AML-193 (cell line): ENCODE measurements at regions not wholly inside any gene's neighbourhood (a gene's known extent, or its start where the extent isn't known, plus 50 kb on each side); places are given as distances from the start of the nearest gene placed in this dataset.
"Not testable (repeated sequence)": the region's sequence is repeated elsewhere in the genome, so short reads cannot be mapped to it uniquely, and the experiment has no call there.

Source experiments
- DNase-seq, 2 experiments: peaks; one replicate each; lab custom pipeline; 2025; lab: John Stamatoyannopoulos, UW

GRCh38 chr5:117720784-117721183 is 1146.2 kb upstream of the SEMA6A start:
- DNase-seq: not testable (repeated sequence)

DNA sequence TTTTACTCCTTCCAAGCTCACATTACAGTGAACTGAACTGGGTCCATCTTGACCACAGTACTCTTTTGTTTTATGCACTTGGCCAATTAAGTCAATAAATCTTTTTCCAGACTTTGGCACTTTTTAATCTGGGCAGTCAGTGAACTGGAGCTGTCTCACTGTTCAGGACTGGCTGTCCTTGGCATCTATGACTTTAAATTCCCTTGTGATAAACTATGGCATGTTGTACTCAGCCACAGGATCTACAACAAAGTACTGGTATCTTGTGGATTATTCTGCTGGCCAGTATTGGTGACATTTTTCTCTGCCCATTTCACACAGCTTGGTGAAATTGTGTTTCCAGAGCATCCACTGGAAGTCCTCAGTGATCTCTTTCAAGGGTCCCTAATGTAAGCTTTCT is 1144.8 kb upstream of the SEMA6A start:
- no peak for DNase-seq

- DNase-seq: no peak
Measured at GRCh38 chr5:117713585-117714198, 1139.1 kb upstream of the SEMA6A start.

DNA sequence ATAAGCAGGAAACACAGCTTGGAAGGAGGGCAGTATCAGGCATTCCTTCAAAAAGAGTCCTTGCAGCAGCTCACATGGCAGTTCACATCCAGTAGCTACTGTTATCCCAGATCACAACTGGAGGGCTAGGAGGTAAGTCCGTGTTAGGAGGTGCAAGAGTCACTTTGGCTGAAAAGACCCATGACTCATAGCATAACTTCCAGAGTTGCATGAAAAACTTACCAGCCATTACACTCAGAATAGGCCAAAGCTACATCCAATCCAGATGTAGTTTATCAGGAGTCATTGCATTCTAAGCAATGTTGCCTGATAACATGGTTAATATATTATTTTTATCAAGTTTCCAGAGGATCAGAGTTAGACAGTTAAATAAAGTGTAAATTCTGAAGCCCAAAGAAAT is 1126.4 kb upstream of the SEMA6A start:
- DNase-seq: no peak

GRCh38 chr5:117692606-117693005 is 1118.0 kb upstream of the SEMA6A start:
- DNase-seq: no peak

DNA sequence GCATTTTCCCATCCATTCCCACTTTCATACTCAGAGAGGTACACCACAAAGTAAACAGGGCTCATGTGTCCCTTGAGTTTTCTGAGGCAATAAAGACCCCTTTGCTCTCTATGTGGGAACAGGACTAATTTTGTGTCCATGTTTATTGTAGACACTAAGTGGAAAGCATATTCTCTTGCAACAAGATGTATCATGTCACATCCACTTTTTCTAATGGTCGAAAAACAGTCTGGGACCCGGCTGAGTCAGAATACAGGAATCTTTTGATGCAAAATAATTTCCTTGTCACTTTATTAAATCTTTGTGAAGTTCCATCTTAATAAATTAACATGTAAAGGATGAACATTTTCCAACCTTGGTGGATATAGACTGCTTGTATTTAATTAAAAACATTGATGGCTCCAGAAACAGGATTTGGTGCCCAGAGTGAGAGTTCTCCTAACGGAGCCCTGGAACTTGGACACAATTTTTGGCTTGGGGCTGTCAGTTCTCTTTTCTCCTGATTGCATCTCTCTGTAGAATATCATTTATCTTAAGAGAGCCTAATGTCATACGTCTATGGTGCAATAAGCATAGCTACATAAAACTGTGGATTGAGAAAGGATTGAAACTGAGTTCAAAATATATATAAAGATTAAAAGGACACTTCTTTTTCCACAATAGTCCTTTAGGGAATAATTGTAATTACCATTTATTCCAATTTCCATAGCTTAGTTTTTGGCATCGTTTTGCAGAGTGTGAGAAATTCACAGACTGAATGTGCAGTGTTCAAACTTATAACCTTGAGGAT is 1116.7 kb upstream of the SEMA6A start:
- DNase-seq: no peak

- no peak for DNase-seq
Measured at GRCh38 chr5:117690612-117691011, 1116.0 kb upstream of the SEMA6A start.

GRCh38 chr5:117686926-117687325 is 1112.3 kb upstream of the SEMA6A start:
- no peak for DNase-seq

GRCh38 chr5:117682416-117682815 is 1107.8 kb upstream of the SEMA6A start:
- no peak for DNase-seq

DNA sequence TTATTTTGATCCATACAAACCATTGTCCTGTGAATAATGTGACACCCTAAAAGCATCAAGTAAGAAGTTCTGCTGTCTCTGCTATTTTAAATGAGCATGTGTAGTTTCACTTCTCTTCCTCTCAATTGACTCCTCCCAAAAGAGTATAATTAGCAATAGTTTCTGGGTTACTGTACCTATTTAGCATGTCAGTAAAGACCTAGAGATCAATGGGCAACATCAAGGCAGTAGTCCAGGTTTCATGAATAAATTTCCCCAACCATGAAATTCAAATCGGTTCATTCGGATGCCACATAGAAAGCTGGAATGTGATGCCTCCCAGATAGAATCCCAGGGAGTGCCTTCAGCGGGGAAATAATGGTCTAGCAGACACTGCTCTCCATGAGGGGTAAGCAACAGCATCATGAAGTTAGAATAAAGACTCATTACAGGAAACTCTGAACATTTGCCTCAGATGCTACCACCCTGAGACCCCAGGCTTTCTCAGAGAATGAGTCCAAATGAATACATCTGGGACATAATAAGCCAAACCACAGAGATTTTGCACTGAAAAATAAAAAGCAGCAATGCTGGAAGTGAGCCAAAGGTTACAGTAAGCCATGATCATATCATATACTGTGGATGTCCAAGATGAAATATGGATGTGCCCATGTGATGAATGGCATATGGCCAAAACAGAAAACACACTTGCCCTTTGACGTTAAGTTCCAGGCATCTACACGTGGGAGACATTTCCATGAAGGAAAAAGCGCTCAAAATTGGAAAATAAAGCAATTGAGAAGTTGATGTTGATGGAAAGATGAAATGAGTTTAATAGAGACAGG is 1107.0 kb upstream of the SEMA6A start:
- no peak for DNase-seq

DNA sequence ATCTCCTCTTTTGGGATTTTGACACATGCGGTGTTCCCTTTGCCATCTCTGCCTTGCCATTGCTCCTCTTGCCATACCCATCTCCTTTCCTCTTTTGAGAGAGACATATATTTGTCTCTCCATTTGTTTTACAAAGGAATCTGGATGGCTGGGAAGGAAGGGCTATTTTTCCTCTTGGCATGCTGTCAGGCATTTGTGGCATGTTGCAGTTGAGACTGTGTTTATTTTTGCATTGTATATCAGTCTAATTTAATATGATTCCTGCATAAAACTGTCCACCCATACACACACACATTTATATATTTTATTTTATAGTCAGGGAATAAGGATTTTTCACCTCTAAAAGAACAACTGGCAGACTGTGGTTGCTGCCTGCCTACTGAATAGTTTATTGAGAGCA is 1105.8 kb upstream of the SEMA6A start:
- no peak for DNase-seq

- no peak for DNase-seq
Measured at GRCh38 chr5:117679046-117679445, 1104.4 kb upstream of the SEMA6A start.

DNA sequence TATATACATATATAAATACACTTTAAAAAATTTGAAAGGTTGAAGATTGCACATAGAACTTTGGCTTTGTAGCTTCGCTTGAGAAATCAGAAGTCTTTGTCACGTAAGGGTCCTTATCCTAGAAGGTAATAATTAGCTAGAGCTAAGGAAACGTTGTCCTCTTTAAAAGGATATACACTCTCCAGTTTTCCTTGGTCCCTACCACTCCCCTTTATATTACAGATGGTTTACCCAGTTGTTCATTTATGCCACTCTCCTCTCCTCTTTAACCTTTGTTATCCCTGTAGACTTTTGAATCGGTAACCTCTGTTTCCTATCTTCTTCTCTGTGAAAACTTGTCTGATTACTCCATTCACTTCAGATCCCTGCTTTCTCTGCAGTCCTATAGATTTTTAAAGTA is 1101.0 kb upstream of the SEMA6A start:
- no peak for DNase-seq

DNA sequence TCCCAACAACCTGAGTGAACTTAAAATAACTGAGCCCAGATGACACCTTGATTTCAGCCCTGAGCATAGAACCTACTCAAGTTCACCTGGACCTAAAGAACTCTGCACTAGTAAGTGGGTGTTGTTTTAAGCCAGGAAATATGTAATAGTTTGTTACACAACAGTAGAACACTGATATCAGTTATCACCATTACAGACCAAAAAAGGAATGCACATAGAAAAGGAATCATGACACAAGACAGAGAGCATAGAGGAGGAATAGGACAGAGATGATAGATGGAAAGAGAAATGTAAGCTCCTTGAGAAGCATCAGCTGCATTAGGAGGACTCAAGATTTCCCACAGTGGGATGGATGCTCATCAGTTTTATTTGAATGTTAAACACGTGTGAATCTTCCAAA is 1096.9 kb upstream of the SEMA6A start:
- no peak for DNase-seq

DNA sequence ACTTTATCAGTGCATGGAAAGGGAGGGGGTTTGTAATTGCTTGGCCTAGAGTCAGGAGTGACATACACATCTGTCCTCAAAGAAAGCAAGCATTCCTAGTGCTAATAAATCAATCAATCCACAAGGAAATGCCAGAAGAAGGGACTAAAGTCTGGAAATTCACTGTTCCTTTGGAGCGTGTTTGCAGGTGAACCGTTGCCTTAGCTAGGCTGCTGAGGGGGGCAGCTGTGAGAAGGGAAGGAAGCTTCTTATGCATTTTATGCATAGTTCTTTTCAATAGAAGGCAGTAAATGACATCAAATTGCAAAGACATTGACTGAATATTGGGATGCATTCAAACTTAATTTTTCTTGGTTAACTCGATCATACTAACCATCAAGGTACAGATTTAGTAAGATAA is 1092.5 kb upstream of the SEMA6A start:
- no peak for DNase-seq

GRCh38 chr5:117665121-117665520 is 1090.5 kb upstream of the SEMA6A start:
- DNase-seq: no peak

DNA sequence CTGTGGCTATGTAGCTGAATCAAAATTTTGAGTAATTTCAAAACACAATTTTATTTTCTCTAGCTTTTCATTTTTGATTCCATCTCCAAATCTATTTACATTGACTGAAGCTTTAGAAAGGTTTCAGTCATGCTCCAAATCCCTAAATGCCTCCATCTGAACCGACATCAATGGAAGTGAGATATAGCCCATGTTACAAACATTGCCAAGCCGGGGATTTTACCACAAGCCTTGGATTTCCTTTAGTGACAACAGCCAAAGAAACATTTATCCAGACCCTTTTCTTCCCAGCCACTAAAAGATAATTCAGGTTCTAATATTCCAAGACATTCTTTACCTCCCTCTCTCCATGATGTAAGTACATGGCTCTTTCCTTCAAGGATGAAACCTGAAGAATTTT is 1087.7 kb upstream of the SEMA6A start:
- DNase-seq: no peak

GRCh38 chr5:117657541-117657940 is 1082.9 kb upstream of the SEMA6A start:
- DNase-seq: no peak

DNA sequence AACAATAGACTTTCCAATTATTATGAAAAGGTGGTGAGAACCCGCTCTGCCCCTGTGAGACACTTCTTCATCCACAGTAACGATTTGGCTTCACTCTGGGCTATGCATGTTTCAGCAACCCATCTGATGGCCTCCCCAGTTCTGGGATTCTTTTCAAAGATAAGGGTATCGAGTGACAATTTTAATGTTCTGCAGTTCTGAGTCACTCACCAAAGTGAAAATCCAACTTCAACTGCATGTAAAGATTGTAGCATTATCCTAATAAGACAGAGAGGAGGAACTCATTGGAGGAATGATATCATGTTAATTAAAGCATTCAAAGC is 1078.3 kb upstream of the SEMA6A start:
- DNase-seq: no peak

GRCh38 chr5:117652036-117652957 is 1077.7 kb upstream of the SEMA6A start:
- no peak for DNase-seq

DNA sequence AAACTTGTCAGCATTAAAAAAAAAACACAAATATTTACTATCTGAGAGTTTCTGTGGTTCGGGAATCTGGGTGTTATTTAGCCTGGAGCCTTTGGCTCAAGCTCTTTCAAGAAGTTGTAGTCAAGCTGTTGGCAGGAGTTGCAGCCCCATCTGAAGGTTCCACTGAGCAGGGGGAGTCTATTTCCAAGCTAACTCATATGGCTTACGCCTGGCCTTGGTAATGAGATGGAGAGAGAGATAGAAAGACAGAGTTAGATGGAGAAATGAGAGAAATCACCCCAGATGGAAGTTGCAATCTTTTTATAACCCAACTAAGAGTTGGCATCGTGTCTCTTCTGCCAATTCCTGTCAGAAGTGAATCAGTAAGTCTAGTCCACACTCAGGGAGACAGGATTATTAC is 1075.2 kb upstream of the SEMA6A start:
- DNase-seq: no peak

- DNase-seq: no peak
Measured at GRCh38 chr5:117645400-117645799, 1070.8 kb upstream of the SEMA6A start.
